Left hindlimb (tissue), 1 donor: ENCODE measurements at regions not wholly inside any gene's neighbourhood (a gene's known extent, or its start where the extent isn't known, plus 50 kb on each side); places are given as distances from the start of the nearest gene placed in this dataset.
A peak's percentile ranks its signal among the peaks of the same experiment; 100 is the strongest.
"Not testable (repeated sequence)": the region's sequence is repeated elsewhere in the genome, so short reads cannot be mapped to it uniquely, and the experiment has no call there.

ENCODE experiments used
- DNase-seq: peaks from one replicate; pipeline ENCODE4 v3.0.0-alpha.2; 2018

DNA sequence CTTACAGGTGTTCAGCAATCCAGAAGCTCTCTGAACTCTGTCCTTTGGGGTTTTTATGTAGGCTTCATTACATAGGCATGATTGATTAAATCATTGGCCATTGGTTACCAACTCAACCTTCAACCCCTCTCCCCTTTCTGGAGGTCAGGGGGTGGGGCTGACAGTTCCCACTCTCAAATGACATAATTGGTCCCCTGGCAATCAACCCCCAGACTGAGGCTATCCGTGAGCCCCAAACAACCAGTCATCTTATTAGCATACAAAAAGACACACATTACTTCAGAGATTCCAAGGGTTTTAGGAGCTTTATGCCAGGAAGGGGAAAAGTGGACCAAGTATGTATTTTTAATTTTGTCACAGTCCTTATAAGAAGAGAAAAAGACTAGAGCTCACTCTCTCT, 92.1 kb downstream of the ZNF467 start:
- no peak for DNase-seq

DNA sequence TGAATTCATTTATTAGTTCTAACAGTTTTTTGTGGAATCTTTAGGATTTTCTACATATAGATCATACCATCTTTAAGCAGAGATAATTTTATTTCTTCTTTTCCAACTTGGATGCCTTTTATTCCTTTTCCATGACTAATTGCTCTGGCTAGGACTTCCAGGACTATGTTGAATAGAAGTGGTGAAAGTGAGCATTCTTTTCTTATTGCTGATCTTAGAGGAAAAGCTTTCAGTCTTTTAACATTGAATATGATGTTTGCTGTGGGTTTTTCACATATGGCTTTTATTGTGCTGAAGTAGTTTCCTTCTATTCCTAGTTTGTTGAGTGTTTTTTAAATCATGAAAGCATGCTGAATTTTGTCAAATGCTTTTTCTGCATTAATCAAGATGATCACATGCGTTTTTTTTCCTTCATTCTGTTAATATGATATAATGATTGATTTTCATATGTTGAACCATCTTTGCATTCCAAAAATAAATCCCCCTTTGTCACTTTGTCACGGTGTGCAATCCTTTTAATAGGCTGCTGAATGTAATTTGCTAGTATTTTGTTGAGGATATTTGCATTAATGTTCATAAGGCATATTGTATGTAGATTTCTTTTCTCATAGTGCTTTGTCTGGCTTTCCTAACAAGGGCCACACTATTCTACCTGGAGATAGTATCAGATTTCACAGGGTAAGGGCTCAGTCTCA, 92.9 kb downstream of the ZNF467 start:
- DNase-seq: no peak

DNA sequence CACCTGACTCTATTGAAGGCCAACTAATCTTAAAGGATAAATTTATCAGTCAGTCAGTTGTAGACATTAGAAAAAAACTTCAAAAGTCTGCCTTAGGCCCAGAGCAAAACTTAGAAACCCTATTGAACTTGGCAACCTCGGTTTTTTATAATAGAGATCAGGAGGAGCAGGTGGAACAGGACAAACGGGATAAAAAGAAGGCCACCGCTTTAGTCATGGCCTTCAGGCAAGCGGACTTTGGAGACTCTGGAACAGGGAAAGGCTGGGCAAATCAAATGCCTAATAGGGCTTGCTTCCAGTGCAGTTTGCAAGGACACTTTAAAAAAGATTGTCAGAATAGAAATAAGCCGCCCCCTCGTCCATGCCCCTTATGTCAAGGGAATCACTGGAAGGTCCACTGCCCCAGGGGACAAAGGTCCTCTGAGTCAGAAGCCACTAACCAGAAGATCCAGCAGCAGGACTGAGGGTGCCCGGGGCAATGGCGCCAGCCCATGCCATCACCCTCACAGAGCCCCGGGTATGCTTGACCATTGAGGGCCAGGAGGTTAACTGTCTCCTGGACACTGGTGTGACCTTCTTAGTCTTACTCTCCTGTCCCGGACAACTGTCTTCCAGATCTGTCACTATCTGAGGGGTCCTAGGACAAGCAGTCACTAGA, 98.5 kb downstream of the ZNF467 start:
- not testable (repeated sequence) for DNase-seq

DNA sequence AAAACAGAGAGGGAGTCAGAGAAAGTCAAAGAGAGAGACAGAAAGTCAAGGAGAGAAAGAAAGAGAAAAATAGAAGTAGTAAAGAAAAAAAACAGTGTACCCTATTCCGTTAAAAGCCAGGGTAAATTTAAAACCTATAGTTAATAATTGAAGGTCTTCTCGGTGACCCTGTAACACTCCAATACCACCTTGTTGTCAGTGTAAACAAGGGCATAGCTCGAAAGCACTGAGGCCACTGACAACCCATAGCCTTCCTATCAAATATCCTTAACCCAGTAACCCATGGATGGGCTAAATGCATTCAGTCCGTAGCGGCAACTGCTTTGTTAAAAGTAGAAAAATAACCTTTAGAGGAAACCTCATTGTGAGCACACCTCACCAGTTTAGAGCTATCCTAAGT, 100.4 kb downstream of the ZNF467 start:
- DNase-seq: no peak

DNA sequence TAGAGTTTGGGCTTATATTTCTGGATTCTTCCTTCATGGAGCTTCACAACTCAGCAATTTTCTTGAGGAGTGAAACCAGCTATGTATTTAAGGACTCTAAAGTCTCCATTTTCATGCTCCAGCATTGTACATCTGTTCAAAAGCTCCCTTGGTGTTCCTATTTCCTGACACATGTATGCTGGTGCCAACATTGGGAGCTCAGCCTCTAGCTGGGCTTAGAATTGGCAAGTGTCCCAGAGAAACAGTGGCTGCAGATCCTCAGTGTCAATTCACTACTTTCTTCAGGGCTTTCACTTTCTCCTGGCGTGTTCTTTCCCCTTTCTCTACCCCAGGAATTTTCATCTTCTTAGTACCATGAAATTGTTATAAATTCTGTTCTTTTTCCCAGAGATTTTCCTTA, 103.1 kb downstream of the ZNF467 start:
- DNase-seq: peak; percentile 53

DNA sequence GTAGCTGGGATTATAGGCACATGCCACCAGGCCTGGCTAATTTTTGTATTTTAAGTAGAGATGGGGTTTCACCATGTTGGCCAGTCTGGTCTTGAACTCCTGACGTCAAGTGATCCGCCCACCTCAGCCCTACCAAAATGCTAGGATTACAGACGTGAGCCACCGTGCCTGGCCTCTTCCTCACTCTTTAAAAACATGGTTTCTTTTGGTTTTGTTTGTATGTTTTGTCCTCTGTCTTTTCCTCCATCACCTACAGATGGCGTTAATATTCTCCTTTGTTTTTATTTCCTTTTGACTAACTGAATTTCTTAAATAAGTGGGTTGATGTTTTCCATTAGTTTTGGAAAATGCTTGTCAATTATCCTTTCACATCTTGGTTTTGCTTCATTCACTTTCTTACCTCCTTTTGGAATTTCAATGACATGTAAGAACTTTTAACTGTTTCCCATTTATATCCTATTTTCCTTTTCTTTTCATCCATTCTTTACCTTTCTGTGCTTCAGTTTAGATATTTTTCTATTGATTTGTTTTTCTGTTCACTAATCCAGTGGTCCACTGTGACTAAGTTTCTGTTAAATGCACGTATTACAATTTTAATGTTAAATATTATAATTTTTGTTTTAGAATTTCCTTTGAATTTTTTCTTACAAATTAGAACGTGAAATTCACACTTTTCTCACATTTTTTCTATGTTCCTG, 104.1 kb downstream of the ZNF467 start:
- DNase-seq: no peak

DNA sequence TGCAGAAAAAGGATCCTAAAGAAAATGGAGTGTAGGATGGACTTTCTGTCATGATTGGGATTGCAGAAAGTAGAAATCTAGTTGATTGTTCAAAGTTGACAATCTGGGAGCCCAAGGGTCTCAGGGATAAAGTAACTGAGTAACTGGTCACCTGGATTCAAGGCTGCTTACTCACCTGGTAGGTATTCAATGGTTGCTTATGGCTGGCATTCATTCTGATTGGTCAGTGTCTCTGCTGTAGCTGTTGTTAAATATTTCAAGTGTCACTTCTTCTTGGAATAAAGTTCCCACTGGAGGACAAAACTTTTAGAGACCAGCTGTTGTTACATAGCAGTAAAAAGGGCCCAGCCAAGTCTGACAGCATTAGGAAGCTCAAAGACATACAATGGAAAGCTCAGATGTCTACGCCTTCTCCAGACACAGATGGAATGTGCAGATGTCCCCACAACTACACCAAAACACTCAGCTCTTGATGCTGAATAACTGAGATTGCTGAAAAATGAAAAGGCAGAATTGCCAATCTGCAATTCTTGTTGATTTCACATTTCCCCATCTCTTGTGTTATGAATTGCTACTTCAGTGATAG, 106.9 kb downstream of the ZNF467 start:
- no peak for DNase-seq

DNA sequence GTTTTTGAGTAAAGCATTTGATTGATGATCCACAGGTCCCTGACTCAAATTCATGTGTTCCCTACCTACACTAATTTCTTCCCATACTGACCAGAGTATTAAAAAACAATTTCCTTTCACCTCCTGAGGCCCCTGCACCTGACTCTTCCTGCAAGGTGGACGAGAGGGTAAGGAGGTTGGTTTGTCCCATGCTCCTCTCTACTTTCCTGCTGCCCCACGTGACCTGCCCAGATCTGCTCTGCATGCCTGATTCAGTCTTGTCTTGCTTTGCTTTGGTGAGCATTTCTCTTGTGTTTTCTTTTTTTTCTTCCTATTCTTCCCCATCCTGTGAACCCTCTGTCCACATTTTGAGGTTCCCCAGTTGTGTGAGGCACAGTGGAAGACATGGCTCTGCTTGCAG, 107.8 kb downstream of the ZNF467 start:
- not testable (repeated sequence) for DNase-seq

DNA sequence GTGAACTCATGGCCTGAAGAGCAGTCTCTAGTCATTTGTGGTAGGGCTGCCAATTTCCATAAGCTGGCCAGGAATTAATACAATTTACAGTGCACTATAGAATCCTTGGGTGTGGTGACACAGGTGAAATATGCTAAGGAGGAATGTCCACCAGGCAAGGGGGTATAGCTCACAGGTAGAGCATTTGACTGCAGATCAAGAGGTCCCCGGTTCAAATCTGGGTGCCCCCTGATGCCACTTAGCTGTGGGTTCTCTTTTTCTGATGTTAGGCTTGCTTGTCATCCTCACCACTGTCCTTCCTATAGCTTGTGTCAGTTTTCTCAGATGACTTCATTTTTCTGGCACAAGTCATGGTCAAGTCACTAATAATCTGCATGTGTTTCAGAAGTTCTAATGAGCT, 108.7 kb downstream of the ZNF467 start:
- no peak for DNase-seq

DNA sequence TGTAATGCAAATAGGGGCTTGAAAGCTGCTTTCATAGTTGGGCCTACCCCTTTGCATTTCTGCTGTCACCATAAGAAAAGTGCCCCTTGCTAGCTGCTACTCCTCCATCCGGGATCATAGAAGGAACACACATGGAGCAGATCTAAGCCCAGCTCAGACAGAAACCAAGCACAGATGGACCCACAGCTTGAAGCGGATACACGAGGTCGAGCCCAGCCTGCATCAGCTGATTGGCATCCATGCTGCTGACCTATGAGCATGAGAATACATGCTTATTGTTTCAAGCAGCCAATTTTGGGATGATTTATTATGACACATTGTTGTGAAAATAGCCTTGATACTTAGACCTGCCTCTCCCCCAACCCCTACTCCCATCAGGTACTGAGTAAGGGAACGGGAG, 109.2 kb downstream of the ZNF467 start:
- no peak for DNase-seq

DNA sequence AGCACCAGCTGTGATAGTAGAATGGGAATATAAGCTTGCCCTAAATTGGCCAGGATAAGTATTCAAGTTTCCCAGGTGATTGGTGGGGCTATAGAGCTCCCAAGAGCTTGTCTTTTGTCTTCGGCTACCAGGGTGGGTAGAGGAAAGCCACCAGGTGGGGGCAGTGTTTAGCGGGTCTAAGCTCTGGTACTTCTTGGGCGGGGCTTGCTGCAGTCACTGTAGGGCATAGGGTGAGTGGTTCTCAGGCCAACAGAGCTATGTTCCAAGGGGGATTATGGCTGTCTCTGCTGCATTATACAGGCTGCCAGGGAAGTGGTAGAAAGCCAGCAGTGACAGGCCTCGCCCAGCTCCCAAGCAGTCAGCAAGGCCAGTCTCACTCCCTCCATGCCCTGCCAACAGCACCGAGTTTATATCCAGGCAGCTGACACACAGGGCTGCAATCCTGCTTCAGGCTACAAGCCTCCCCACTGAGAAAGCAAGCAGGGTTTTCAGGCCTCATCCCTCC, 110.7 kb downstream of the ZNF467 start:
- peak; percentile 50 for DNase-seq

DNA sequence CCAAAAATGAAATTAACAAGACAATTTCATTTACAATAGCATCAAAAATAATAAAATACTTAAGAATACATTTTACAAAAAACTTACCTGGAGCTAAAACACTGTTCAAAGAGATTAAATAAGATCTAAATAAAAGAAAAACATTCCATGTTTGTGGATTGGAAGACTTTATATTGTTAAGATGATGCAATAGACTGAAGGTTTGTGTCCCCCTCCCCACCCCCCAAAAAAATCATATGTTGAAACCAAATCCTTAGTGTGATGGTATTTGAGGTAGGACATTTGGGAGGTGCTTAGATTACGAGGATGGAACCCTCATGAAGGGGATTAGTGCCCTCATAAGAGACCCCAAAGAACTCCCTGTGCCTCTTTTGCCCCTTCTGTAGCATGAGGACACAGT, 117.6 kb downstream of the ZNF467 start:
- DNase-seq: no peak

DNA sequence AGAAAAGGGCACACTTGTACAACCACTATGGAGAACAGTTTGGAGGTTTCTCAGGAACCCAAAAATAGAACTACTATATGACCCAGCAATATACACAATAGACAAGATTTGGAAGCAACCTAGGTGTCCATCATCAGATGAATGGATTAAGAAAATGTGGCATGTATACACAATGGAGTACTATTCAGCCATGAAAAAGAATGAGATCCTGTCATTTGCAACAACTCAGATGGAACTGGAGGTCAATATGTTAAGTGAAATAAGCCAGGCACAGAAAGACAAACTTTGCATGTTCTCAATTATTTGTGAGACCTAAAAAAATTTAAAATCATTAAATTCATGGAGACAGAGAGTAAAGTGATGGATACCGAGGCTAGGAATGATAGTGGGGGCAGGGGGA, 118.8 kb downstream of the ZNF467 start:
- DNase-seq: no peak

DNA sequence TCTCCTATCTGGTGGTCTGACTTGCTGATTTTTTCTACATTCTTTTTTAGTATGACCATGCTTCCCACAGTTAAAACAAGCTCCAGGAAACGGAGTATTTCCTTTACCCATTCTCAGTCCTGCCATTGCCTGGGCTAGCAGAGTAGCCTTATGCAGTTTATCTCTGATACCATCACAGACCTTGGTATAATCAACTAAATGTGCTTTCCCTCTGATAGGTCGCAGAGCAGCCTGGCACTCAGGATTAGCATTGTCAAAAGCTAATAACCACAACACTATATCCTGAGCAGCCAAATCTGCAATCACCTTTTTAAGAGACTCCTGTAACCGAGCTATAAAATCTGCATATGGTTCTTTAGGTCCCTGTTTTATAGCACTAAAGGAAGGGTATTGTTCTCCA, 123.2 kb downstream of the ZNF467 start:
- not testable (repeated sequence) for DNase-seq

DNA sequence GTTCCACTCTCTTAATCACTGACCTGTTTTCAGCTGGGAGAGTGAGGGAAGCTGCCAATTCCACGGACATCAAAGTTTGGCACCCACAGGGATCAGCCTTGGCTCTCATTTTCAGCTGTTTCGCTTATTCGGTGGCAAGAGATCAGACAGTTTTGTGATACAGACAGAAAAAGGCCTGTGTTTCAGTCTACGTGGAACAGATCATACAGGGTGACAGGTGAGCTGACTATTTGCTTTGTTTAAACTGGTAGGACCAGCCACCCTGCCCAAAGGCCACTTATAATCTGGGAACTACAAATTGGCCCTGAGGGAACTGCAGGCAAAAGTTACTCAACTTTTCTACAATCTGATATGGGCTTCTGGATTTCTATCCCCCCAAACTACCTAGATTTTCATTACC, 128.6 kb downstream of the ZNF467 start:
- no peak for DNase-seq

DNA sequence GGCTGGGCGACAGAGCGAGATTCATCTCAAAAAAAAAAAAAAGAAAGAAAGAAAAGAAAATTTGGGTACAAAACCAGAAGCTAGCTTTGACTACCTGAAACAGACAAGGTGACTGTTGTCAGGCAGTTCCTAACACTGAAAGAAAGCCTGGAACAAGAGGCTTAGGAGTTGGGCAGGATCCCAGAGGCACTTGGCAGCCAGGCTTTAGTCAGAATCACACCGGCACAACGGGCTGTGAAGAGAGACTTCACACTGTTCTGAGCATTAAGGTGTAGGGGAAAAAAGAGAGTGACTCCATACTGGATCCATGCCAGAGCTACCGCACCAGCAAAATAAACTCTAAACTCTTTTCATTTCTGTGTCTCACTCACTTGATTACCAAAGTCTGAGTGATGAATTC, 130.8 kb downstream of the ZNF467 start:
- DNase-seq: no peak

DNA sequence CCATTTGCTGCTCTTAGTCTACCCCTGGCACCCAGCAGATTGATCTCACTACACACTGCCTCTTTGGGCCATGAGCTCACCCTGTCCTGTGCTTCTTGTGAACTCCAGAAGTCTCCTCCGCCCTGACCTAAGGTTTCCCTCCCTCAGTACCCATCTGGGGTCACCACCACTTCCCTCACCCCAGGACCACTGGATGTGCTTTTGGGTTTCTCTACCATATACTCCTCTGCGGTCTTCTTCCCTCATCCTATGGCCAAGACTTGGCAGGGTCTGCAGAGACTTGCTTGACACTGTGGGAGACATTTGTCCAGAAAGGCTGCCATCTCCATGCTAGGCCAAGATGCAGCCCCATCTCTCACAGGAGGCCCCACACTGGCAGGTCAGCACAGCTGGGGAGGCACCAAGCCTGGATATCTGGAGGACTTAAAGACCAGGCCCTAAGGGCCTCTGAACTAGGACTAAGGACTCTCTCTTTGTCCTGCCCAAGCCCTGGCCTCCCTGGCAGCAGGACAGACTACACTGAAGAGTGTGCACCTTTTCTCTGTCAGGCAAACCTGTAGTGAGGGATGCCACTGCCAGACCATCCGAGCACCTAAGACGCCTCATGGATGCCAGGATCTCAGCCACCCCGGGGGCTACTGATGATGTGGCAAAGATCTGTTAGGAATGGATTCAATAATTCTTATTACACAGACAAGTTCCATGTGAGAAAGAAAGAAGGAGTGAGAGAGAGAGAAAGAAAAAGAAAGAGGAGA, 134.6 kb downstream of the ZNF467 start:
- DNase-seq: no peak

DNA sequence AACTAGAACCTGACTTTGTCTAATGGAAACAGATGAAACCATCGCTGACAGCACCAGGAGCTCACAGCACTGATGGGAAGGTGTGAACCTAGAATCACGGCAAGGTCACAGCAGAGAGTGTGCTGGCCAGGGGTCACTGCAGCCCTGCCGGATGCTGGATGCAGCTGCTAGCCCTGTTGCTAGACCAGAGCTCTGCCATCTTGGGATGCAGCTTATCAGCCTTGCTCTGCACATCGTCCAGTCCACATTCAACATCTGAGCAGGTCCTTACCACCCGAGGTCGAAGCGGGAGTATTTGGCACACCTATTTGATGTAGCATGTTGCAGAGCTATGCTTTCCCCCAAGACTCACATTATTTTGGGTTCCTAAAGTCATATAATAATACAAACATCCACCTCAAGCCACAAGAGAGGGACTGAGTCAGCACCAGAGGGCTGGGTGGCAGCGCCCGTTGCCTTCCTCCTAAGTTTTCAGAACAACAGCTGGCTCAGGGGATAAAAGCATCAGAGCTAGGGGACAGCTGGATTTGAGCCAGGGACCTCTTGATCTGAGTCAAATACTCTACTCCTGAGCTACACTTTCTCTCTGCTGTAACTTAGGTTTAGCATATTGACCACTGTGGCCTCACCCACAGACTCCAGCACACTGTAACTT, 135.3 kb downstream of the ZNF467 start:
- DNase-seq: no peak

DNA sequence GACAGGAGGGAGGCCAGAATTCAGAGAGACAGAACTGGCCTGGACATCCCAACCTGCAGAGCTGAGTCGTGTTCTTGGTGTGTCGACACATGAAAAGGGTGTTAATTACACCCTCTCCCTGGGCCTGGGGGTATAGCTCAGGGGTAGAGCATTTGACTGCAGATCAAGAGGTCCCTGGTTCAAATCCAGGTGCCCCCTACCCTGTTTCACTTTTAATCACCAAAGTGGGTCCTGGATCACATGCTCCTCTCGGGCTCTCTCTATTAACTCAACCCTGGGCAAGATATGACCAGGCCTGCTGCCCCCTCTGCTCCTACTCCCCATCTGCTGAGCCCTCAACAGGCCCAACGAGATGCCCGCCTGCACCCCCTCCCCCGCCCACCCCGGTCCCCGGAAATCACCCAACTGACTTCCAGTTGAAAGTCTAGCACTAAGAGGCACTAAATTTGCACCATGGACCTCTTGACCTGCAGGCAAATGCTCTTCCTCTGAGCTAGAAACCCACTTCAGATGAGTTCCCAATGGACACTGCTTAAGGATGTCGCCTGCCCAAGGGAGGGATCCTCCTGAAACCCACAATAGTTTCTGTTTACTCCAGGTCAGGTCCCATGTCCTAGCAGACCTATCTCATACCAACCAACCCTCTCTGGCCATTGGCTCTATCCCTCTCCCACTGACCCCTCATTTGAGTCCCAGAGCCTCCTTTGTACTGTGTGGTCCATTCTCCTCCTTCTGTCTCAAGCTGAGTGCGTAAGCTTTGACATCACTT, 137.6 kb downstream of the ZNF467 start:
- no peak for DNase-seq

DNA sequence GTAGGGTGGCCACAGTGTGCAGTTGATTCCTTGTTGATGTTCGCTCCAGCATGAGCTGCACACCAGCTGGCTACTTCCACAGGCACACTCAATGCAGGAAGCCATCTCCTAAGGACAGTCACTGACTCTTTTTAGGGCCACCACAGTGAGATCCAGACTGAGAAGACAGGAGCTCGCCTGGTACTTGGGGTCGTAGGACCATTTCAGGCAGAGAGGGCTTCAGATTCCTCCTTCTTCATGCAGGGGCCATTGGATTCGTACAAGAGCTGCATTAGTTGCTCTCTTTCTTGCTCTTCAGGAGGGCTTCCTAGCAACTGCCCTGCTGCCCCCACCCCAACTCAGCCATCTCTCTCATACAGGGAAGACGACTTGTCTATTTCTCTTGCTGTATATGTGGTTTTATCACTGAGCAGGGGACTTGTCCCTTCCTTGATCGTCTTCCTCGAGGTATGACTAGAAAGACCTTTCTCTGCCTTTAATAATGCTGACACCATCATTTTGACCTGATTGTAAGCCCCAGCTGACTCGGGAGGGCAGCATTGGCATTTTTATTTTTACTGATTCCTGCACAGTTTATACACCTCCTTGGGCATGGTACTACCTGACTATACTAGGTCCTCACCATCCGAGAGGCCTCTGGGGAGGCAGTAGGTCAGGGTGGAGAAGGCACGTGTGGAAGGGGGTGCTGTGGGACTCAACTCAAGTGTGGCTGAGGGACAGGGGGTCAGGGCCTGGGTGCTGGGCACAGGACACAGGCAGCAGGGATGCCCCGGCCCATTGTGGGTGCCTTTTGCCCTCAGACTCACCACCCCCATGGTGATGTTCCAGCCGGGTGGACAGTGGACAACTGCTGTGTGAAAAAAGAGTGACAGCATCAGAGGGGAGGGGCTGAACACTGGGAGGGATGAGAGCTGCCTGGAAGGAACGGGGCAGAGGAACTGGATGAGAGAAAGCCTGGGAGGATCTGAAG, 136.7 kb upstream of the ZNF746 start:
- no peak for DNase-seq
